ENCODE measurements at regions not wholly inside any gene's neighbourhood (a gene's known extent, or its start where the extent isn't known, plus 50 kb on each side); places are given as distances from the start of the nearest gene placed in this dataset.

DNA sequence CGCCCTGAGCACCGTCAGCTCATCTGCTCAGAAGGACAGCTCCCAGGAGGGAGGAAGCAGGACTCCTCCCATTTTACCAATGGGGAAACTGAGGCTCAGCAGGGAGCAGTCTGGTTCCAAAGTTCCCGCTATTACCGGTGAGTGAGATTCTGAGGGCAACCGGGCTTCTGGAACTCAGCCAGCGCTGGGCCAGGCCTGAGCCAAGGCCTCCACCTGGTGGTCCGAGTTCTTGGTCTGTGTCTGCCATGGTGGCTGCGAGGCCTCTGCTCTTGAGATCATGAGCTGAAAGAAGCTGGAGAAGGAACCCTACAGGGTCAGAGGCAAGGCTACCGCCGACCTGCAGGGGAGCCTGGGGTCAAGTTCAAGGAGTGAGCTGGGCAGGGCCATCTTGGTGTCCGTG, 110.8 kb upstream of the GSE1 start:
- TF ChIP-seq, protein P1, sequence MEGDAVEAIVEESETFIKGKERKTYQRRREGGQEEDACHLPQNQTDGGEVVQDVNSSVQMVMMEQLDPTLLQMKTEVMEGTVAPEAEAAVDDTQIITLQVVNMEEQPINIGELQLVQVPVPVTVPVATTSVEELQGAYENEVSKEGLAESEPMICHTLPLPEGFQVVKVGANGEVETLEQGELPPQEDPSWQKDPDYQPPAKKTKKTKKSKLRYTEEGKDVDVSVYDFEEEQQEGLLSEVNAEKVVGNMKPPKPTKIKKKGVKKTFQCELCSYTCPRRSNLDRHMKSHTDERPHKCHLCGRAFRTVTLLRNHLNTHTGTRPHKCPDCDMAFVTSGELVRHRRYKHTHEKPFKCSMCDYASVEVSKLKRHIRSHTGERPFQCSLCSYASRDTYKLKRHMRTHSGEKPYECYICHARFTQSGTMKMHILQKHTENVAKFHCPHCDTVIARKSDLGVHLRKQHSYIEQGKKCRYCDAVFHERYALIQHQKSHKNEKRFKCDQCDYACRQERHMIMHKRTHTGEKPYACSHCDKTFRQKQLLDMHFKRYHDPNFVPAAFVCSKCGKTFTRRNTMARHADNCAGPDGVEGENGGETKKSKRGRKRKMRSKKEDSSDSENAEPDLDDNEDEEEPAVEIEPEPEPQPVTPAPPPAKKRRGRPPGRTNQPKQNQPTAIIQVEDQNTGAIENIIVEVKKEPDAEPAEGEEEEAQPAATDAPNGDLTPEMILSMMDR (IDR thresholded peaks at IDR 0.05; ENCODE audit: poor library complexity): no peak
- no peak for TF ChIP-seq EZH2 (IDR thresholded peaks at IDR 0.05; ENCODE audit: borderline replicate concordance)

Data from hepatocyte (in vitro differentiated cells).